HT1080 (cell line): ENCODE measurements at regions not wholly inside any gene's neighbourhood (a gene's known extent, or its start where the extent isn't known, plus 50 kb on each side); places are given as distances from the start of the nearest gene placed in this dataset.
"Not testable (repeated sequence)": the region's sequence is repeated elsewhere in the genome, so short reads cannot be mapped to it uniquely, and the experiment has no call there.

Source experiments
- DNase-seq: peaks from one replicate; pipeline ENCODE4 v3.0.0-alpha.2; 2015; ENCODE audit warnings: low read depth

GRCh38 chr14:50018201-50018932 is 98.0 kb downstream of the VCPKMT start:
- DNase-seq = peak; percentile 53

GRCh38 chr14:50018933-50019210 is 97.5 kb downstream of the VCPKMT start:
- no peak for DNase-seq

GRCh38 chr14:50020184-50020583 is 96.2 kb downstream of the VCPKMT start:
- DNase-seq = no peak

- no peak for DNase-seq
Measured at GRCh38 chr14:50020799-50021198, 95.6 kb downstream of the VCPKMT start.

GRCh38 chr14:50021261-50022031 is 94.9 kb downstream of the VCPKMT start:
- DNase-seq = no peak

- no peak for DNase-seq
Measured at GRCh38 chr14:50022661-50023060, 93.7 kb downstream of the VCPKMT start.

- peak; percentile 91 for DNase-seq
Measured at GRCh38 chr14:50023671-50024490, 92.5 kb downstream of the VCPKMT start.

- no peak for DNase-seq
Measured at GRCh38 chr14:50025073-50025472, 91.3 kb downstream of the VCPKMT start.

GRCh38 chr14:50025776-50026175 is 90.6 kb downstream of the VCPKMT start:
- peak; percentile 64 for DNase-seq

- DNase-seq = no peak
Measured at GRCh38 chr14:50026396-50026795, 90.0 kb downstream of the VCPKMT start.

- no peak for DNase-seq
Measured at GRCh38 chr14:50027816-50028215, 88.6 kb downstream of the VCPKMT start.

- no peak for DNase-seq
Measured at GRCh38 chr14:50028458-50028857, 87.9 kb downstream of the VCPKMT start.

- DNase-seq = no peak
Measured at GRCh38 chr14:50030036-50030435, 86.3 kb downstream of the VCPKMT start.

- not testable (repeated sequence) for DNase-seq
Measured at GRCh38 chr14:50030911-50031310, 85.5 kb downstream of the VCPKMT start.

- no peak for DNase-seq
Measured at GRCh38 chr14:50031602-50032313, 84.6 kb downstream of the VCPKMT start.

GRCh38 chr14:50032462-50033167 is 83.8 kb downstream of the VCPKMT start:
- not testable (repeated sequence) for DNase-seq

- DNase-seq = no peak
Measured at GRCh38 chr14:50035214-50035613, 81.2 kb downstream of the VCPKMT start.

- DNase-seq = no peak
Measured at GRCh38 chr14:50036211-50036610, 80.2 kb downstream of the VCPKMT start.

GRCh38 chr14:50036637-50037036 is 79.7 kb downstream of the VCPKMT start:
- no peak for DNase-seq

GRCh38 chr14:50037240-50037639 is 79.1 kb downstream of the VCPKMT start:
- DNase-seq = no peak

GRCh38 chr14:50037852-50038251 is 78.5 kb downstream of the VCPKMT start:
- DNase-seq = no peak
